OCI-LY7 (cell line): ENCODE measurements at regions not wholly inside any gene's neighbourhood (a gene's known extent, or its start where the extent isn't known, plus 50 kb on each side); places are given as distances from the start of the nearest gene placed in this dataset.

Experiments used
- BruUV-seq: library from RNA; stranded (reverse); fragments of 400-500 nt; replicated peaks from 2 replicates; lab custom pipeline; 2021; lab: Mats Ljungman, UMichigan
- CTCF ChIA-PET: fragments of 300-600 bp; sonication (Branson Sonifier 250); formaldehyde crosslinking; loops from one replicate; lab custom pipeline; 2022; ENCODE audit warnings: antibody characterized with exemption; ENCODE audit not compliant: unreplicated experiment; lab: Charles Lee
- POLR2A ChIA-PET: fragments of 300-600 bp; sonication (Branson Sonifier 250); formaldehyde crosslinking; loops from one replicate; lab custom pipeline; 2022; ENCODE audit warnings: antibody characterized with exemption; lab: Charles Lee
- DNase-seq: peaks from one replicate; pipeline ENCODE4 v3.0.0-alpha.2; 2015; ENCODE audit warnings: low spot score
- H2AFZ ChIP-seq: fragments of 200-600 bp; sonication (generic), shearing (Covaris generic); 2 replicates; pipeline ENCODE4 v1.6.1; 2014; ENCODE audit warnings: mild to moderate bottlenecking, antibody characterized with exemption, low read length, moderate library complexity
- H3K27ac ChIP-seq: fragments of 200-600 bp; sonication (generic); 2 replicates; pipeline ENCODE4 v1.5.1; 2014; ENCODE audit warnings: mixed run types, low read depth, mild to moderate bottlenecking, moderate library complexity, low read length, inconsistent platforms; ENCODE audit not compliant: poor library complexity, severe bottlenecking
- H3K36me3 ChIP-seq: fragments of 200-600 bp; sonication (generic); 2 replicates; pipeline ENCODE4 v1.6.1; 2014; ENCODE audit warnings: mild to moderate bottlenecking, antibody characterized with exemption, low read length, moderate library complexity, mixed read lengths; ENCODE audit not compliant: insufficient read depth
- H3K4me1 ChIP-seq: fragments of 200-600 bp; sonication (generic); 2 replicates; pipeline ENCODE4 v1.5.1; 2014; ENCODE audit warnings: mild to moderate bottlenecking, low read length; ENCODE audit not compliant: insufficient read depth, poor library complexity, severe bottlenecking
- H3K4me2 ChIP-seq: fragments of 200-600 bp; sonication (generic); 2 replicates; pipeline ENCODE4 v1.6.1; 2014; ENCODE audit warnings: mild to moderate bottlenecking, low read length
- H3K4me3 ChIP-seq: fragments of 200-600 bp; sonication (generic); 2 replicates; pipeline ENCODE4 v1.5.1; 2014; ENCODE audit warnings: mild to moderate bottlenecking, low read depth, low read length; ENCODE audit not compliant: poor library complexity, severe bottlenecking
- H3K79me2 ChIP-seq: fragments of 200-600 bp; sonication (generic); 2 replicates; pipeline ENCODE4 v1.6.1; 2016; ENCODE audit warnings: low read depth, mild to moderate bottlenecking, low read length, moderate library complexity, mixed read lengths; ENCODE audit not compliant: insufficient read depth
- H3K9me2 ChIP-seq: fragments of 200-600 bp; sonication (generic); 2 replicates; pipeline ENCODE4 v1.6.1; 2016; ENCODE audit warnings: mild to moderate bottlenecking, low read length, mixed read lengths; ENCODE audit not compliant: insufficient read depth
- H3K9me3 ChIP-seq: fragments of 200-600 bp; sonication (generic); 2 replicates; pipeline ENCODE4 v1.6.1; 2014; ENCODE audit warnings: mild to moderate bottlenecking, mixed run types, low read length, mixed read lengths
- H4K20me1 ChIP-seq: fragments of 200-600 bp; sonication (generic); 2 replicates; pipeline ENCODE4 v1.6.1; 2014; ENCODE audit warnings: mild to moderate bottlenecking, antibody characterized with exemption, low read length, moderate library complexity, mixed read lengths; ENCODE audit not compliant: insufficient read depth
- EZH2phosphoT487 ChIP-seq: fragments of 200-600 bp; sonication (generic); IDR thresholded peaks from 2 replicates; pipeline ENCODE4 v1.6.1; 2018; ENCODE audit warnings: low read depth, borderline replicate concordance, mild to moderate bottlenecking, mixed run types, antibody characterized with exemption, low read length, moderate library complexity, mixed read lengths
- intact Hi-C: fragments of 100-400 bp; cut with micrococcal nuclease; formaldehyde crosslinking; loops from one replicate; pipeline ENCODE4 v1.10.0; 2022; ENCODE audit not compliant: unreplicated experiment
- TF ChIP-seq, protein P1 (sequence below): fragments of 200-600 bp; sonication (generic); conservative IDR thresholded peaks from 2 replicates; pipeline ENCODE4 v1.5.1; 2014; ENCODE audit warnings: mild to moderate bottlenecking, antibody characterized with exemption, low read length, moderate library complexity, mixed read lengths

DNA sequence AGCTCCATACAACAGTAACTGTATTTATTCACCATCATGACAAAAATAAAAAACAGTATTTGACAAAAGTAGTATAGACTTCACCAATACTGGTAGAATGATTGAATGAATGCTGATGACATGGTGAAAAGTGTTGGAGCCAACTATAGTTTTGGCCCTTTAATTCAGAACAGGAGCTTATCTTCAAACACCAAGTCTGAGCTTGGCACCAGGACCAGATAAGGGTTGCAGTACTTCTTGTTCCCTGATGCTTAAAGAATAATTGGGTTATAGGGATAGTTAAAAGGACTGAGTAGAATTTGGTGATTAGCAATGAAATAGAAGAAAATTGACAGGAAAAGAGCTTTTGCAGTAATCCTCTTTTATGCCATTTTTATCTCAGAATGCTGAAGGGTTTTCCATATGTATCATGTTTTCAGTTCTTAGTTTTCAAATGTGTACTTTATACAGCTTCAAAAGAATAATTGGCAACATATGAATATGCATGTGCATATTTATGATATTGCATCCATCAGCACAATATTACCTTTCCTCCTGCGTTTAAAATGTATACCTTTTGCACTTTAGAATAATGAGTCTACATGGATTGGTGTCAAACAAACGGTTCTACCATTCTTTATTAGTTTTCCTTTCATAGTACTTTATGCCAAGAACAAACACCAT is 214.2 kb upstream of the ARHGAP42 start:
- Histone ChIP-seq H3K27ac (no peak overlapping the region), H3K4me1 (no peaks in the 10 kb centered on the region), H3K9me3 (no peaks in the 10 kb centered on the region), H4K20me1 (no peaks in the 10 kb centered on the region), H3K36me3 (no peaks in the 10 kb centered on the region), H3K4me2 (no peak overlapping the region), H3K9me2 (no peaks in the 10 kb centered on the region), H3K79me2 (no peaks in the 10 kb centered on the region), H3K4me3 (no peak overlapping the region), H2AFZ (no peak overlapping the region)
- intact Hi-C loops = no loop called here
- ChIA-PET POLR2A (no interaction called here), CTCF (no interaction called here)
- TF ChIP-seq EZH2phosphoT487 = no peak
- TF ChIP-seq, protein P1, sequence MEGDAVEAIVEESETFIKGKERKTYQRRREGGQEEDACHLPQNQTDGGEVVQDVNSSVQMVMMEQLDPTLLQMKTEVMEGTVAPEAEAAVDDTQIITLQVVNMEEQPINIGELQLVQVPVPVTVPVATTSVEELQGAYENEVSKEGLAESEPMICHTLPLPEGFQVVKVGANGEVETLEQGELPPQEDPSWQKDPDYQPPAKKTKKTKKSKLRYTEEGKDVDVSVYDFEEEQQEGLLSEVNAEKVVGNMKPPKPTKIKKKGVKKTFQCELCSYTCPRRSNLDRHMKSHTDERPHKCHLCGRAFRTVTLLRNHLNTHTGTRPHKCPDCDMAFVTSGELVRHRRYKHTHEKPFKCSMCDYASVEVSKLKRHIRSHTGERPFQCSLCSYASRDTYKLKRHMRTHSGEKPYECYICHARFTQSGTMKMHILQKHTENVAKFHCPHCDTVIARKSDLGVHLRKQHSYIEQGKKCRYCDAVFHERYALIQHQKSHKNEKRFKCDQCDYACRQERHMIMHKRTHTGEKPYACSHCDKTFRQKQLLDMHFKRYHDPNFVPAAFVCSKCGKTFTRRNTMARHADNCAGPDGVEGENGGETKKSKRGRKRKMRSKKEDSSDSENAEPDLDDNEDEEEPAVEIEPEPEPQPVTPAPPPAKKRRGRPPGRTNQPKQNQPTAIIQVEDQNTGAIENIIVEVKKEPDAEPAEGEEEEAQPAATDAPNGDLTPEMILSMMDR = no peak
- BruUV-seq = no TSS peak
- no peak for DNase-seq

DNA sequence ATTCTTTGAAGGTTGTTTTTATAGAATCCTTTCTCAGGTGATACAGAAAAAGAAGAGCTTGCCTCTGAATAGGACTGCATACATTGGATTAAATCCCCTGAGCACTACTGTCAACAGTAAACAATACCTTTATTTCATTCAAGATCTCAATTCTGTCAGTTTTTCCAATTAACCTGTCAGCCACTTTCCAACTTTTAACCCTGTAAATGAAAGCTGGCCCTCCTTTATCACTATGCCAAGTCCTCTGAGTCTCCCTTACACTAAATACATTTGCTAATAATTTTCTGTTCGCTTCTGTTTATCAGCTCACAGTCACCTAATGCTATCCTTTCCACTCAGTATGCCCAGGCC is 213.7 kb upstream of the ARHGAP42 start:
- CTCF ChIA-PET = no interaction called here
- POLR2A ChIA-PET = no interaction called here
- Histone ChIP-seq H3K4me1 (no peaks in the 10 kb centered on the region), H3K4me2 (no peak overlapping the region), H3K9me2 (no peaks in the 10 kb centered on the region), H3K36me3 (no peaks in the 10 kb centered on the region), H3K27ac (no peak overlapping the region), H4K20me1 (no peaks in the 10 kb centered on the region), H2AFZ (no peak overlapping the region), H3K4me3 (no peak overlapping the region), H3K79me2 (no peaks in the 10 kb centered on the region), H3K9me3 (no peaks in the 10 kb centered on the region)
- intact Hi-C loops = no loop called here
- DNase-seq = no peak
- BruUV-seq = no TSS peak
- TF ChIP-seq, protein P1 = no peak
- TF ChIP-seq EZH2phosphoT487 = no peak

DNA sequence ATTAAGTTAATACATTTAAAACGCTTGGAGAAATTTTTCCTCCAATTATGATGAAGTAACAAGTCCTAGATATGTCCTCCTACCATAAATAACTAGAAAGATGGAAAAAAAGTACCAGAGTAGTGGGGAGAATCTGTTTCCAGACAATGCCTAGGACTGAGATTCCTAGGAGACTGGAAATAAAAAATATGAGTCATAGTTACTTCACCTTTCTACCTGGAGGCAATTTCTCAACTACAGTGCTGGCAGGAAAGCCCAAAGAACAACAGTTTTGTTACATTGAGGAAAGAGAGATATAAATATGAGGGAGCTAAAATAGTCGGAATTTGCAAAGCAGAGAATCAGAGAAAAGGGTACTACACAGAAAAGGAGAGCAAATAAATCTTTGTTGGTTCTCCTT is 202.1 kb upstream of the ARHGAP42 start:
- Histone ChIP-seq H3K9me3 (no peaks in the 10 kb centered on the region), H3K27ac (no peak overlapping the region), H3K4me2 (no peak overlapping the region), H3K79me2 (no peaks in the 10 kb centered on the region), H2AFZ (no peak overlapping the region), H4K20me1 (no peaks in the 10 kb centered on the region), H3K4me3 (no peak overlapping the region), H3K4me1 (no peaks in the 10 kb centered on the region), H3K9me2 (no peaks in the 10 kb centered on the region), H3K36me3 (no peaks in the 10 kb centered on the region)
- intact Hi-C loops = no loop called here
- no TSS peak for BruUV-seq
- TF ChIP-seq EZH2phosphoT487 = no peak
- TF ChIP-seq, protein P1 = no peak
- DNase-seq = no peak
- CTCF ChIA-PET = no interaction called here
- POLR2A ChIA-PET = no interaction called here
